SU-DHL-6 (cell line): ENCODE measurements at regions not wholly inside any gene's neighbourhood (a gene's known extent, or its start where the extent isn't known, plus 50 kb on each side); places are given as distances from the start of the nearest gene placed in this dataset.

ENCODE experiments used
- EZH2phosphoT487 ChIP-seq: fragments of 200-600 bp; sonication (generic), shearing (Covaris generic); conservative IDR thresholded peaks from 2 replicates; pipeline ENCODE4 v1.6.1; 2018; ENCODE audit warnings: mild to moderate bottlenecking, antibody characterized with exemption, low read length, moderate library complexity, mixed read lengths
- TF ChIP-seq, protein P1 (sequence below): fragments of 200-600 bp; sonication (generic); IDR thresholded peaks from one replicate; pipeline ENCODE4 v1.5.1; 2017; ENCODE audit warnings: antibody characterized with exemption, mild to moderate bottlenecking, low read length, moderate library complexity; ENCODE audit not compliant: insufficient read depth, poor library complexity, severe bottlenecking

DNA sequence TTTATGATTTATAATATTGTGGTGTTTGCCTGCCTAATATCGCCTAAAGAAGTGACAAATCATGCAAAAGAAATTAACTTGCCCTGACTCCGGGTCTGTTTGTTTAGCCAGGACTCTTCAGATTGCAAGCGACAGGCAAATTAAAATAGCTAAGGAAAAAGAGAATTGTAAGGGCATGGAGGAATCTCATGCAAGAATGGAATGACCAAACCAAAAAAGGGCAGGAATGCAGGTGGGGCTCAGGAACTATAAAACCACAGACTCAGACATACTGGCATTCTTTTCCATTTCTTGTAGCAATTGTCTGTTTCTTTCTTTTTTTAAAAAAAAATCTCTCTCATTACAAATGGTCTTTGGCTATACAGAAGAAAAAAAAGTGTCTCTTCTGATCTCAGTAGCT lies 188.1 kb upstream of the XYLT1 start:
- TF ChIP-seq, protein P1, sequence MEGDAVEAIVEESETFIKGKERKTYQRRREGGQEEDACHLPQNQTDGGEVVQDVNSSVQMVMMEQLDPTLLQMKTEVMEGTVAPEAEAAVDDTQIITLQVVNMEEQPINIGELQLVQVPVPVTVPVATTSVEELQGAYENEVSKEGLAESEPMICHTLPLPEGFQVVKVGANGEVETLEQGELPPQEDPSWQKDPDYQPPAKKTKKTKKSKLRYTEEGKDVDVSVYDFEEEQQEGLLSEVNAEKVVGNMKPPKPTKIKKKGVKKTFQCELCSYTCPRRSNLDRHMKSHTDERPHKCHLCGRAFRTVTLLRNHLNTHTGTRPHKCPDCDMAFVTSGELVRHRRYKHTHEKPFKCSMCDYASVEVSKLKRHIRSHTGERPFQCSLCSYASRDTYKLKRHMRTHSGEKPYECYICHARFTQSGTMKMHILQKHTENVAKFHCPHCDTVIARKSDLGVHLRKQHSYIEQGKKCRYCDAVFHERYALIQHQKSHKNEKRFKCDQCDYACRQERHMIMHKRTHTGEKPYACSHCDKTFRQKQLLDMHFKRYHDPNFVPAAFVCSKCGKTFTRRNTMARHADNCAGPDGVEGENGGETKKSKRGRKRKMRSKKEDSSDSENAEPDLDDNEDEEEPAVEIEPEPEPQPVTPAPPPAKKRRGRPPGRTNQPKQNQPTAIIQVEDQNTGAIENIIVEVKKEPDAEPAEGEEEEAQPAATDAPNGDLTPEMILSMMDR: no peak
- no peak for TF ChIP-seq EZH2phosphoT487
